ENCODE measurements at regions not wholly inside any gene's neighbourhood (a gene's known extent, or its start where the extent isn't known, plus 50 kb on each side); places are given as distances from the start of the nearest gene placed in this dataset.

DNA sequence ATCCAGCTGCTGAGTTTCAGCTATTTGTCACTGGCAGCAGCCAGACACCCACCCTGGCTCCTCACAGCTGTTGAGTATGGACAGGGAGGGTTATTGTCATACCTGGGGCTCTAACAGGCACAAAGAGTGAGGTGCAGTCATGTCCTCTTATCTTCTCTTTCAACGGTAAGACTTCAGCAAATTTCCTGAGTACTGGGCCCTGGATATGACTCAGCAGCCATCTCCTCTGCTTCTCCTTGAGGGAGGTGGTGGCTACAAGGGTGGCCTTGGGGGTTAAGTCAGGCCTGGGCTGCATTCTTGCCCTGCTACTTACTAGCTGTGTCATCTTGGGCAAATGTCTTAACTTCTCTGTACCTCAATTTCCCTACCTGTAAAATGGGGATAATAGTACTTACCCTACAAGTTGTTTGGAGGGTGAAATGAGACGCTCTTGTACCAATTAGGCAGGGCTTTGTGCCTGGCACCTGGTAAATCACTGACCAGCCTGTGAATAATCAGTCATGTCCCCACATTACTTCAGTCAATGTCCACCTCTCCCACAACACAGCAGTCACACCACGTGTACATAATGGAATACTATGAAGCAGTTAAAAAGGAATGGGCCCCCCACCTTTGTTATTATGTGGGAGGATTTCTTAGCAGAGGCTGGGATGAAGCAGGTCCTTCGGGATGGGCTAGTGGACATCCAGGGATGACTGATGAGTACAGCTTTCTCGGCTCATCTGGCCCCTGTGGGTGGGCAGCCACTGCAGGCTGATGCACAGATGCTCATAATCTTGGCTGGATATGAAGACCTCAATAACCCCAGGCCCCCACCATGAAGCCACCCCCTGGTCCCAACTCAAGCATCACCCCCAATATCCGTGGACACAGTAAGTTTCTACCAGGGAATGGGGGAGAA is 528.8 kb downstream of the SHQ1 start:
- no peaks in the 10 kb centered on the region for H3K36me3 ChIP-seq (replicated peaks in 1 of 2; ENCODE audit: control insufficient read depth in 2 of 2, insufficient read depth in 2 of 2, low read length in 2 of 2)
- H3K18ac ChIP-seq (ENCODE audit: low read length) = no peak overlapping the region
- H2BK5ac ChIP-seq (ENCODE audit: low read length) = no peak overlapping the region
- H2AFZ ChIP-seq (ENCODE audit: low read length) = no peak overlapping the region
- H3K4me2 ChIP-seq (ENCODE audit: insufficient read depth, low read length, poor library complexity, severe bottlenecking) = no peak overlapping the region
- peak overlapping the region; percentile 23 for H3K14ac ChIP-seq (ENCODE audit: low read length)
- H4K8ac ChIP-seq (ENCODE audit: low read depth, low read length) = no peak overlapping the region
- no peaks in the 10 kb centered on the region for H3K79me1 ChIP-seq (ENCODE audit: low read depth, low read length)
- H2BK12ac ChIP-seq (ENCODE audit: low read length) = no peak overlapping the region
- no peak for DNase-seq (ENCODE audit: low spot score)
- H3K4ac ChIP-seq (ENCODE audit: low read length) = no peak overlapping the region
- H2AK5ac ChIP-seq (ENCODE audit: low read depth, low read length) = no peak overlapping the region
- H2BK15ac ChIP-seq (ENCODE audit: low read length) = no peak overlapping the region
- H3K4me1 ChIP-seq (ENCODE audit: control insufficient read depth in 2 of 2, insufficient read depth in 1 of 2, low read depth in 1 of 2, low read length in 2 of 2) = no peaks in the 10 kb centered on the region
- no peak overlapping the region for H3K27ac ChIP-seq (replicated peaks; ENCODE audit: low read length)
- no peak overlapping the region for H3K9ac ChIP-seq (ENCODE audit: low read depth, low read length, poor library complexity)
- no CpG with 5 or more reads among the region's 6 CpGs for WGBS, 2 donors (ENCODE audit: extremely low coverage in 2 of 2, insufficient read length in 2 of 2, insufficient replicate concordance in 1 of 2)
- H3K9me3 ChIP-seq (replicated peaks in 1 of 2; ENCODE audit: control insufficient read depth in 2 of 2, insufficient read depth in 1 of 2, low read depth in 1 of 2, low read length in 2 of 2) = no peaks in the 10 kb centered on the region
- no peak overlapping the region for H4K91ac ChIP-seq (ENCODE audit: low read depth, low read length, poor library complexity)
- no peak overlapping the region for H3K4me3 ChIP-seq (ENCODE audit: low read length in 2 of 2)
- peaks cover 0 to 39% (median 0%) of the 10 kb centered on the region in 3 experiments for H3K27me3 ChIP-seq (ENCODE audit: control insufficient read depth in 3 of 3, insufficient read depth in 3 of 3, low read depth in 1 of 3, low read length in 3 of 3)
- no peak overlapping the region for H3K23ac ChIP-seq (ENCODE audit: low read depth, low read length, poor library complexity)
- no peak overlapping the region for H2BK120ac ChIP-seq (ENCODE audit: low read depth, low read length)

DNA sequence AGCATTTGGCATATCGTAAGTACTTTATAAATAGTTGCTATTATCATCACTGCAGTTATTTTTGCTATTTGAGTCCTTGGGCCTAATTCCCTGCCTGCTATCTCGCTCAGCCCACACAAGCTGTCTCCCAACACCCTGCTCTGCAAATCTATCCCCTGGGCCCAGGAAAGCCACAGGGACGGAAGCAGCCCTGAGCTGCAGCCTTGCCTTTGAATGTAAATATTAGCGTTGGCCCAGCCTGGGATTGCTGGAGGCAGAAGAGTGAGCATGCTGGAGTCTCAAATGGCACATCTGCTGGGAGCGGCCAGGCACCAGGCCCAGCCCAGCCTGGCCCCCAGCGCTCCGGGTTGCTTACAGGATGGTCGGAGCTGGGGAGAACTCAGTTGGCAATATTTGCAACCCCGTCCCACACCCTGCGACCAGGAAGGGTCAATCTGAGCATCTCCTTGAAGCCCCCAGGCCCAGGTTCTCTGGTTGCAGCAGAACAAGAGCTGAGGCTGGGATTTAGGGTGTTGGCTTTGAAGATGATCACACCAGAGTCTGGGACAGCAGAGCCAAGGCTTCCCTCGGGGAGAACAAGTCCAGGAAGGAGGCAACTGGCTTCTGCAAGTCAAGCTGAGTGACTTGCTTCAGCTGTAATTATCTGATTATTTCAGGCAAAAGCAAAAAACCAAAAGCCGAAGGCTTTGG is 529.6 kb downstream of the SHQ1 start:
- peaks cover 0 to 37% (median 0%) of the 10 kb centered on the region in 3 experiments for H3K27me3 ChIP-seq (ENCODE audit: control insufficient read depth in 3 of 3, insufficient read depth in 3 of 3, low read depth in 1 of 3, low read length in 3 of 3)
- H3K4ac ChIP-seq (ENCODE audit: low read length) = no peak overlapping the region

DNA sequence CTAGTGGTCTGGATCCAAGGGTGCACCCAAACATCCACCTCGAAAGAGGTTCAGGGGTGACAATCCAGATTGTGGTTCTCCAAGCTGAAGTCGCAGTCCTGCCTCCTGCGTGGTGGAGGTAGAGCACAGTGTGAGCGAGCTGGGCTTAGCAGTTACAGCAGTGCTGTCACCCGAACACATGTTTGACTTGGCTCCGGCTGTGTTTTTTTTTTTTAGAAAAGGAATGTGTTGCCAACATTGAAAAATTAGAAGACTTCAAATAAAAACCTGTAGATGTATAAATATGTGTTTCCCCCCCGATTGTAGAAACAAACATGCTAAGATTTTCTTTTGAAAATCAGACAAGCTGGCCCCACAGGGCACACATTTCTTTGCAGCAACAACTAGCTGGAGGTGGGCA is 530.8 kb downstream of the SHQ1 start:
- Histone ChIP-seq H4K91ac (ENCODE audit: low read depth, low read length, poor library complexity) (no peak overlapping the region), H3K4ac (ENCODE audit: low read length) (no peak overlapping the region), H3K18ac (ENCODE audit: low read length) (peak overlapping the region; percentile 45), H3K79me1 (ENCODE audit: low read depth, low read length) (no peaks in the 10 kb centered on the region), H2BK15ac (ENCODE audit: low read length) (no peak overlapping the region), H3K14ac (ENCODE audit: low read length) (no peak overlapping the region), H2BK120ac (ENCODE audit: low read depth, low read length) (no peak overlapping the region), H3K27ac (replicated peaks; ENCODE audit: low read length) (no peak overlapping the region), H2AFZ (ENCODE audit: low read length) (no peak overlapping the region), H2BK12ac (ENCODE audit: low read length) (no peak overlapping the region), H3K4me3 (ENCODE audit: low read length in 2 of 2) (no peak overlapping the region), H3K4me2 (ENCODE audit: insufficient read depth, low read length, poor library complexity, severe bottlenecking) (no peak overlapping the region), H3K27me3 (ENCODE audit: control insufficient read depth in 3 of 3, insufficient read depth in 3 of 3, low read depth in 1 of 3, low read length in 3 of 3) (peaks cover 0 to 28% (median 0%) of the 10 kb centered on the region in 3 experiments), H3K9ac (ENCODE audit: low read depth, low read length, poor library complexity) (no peak overlapping the region), H2BK5ac (ENCODE audit: low read length) (no peak overlapping the region), H3K4me1 (ENCODE audit: control insufficient read depth in 2 of 2, insufficient read depth in 1 of 2, low read depth in 1 of 2, low read length in 2 of 2) (no peaks in the 10 kb centered on the region), H3K36me3 (replicated peaks in 1 of 2; ENCODE audit: control insufficient read depth in 2 of 2, insufficient read depth in 2 of 2, low read length in 2 of 2) (no peaks in the 10 kb centered on the region), H3K23ac (ENCODE audit: low read depth, low read length, poor library complexity) (no peak overlapping the region), H2AK5ac (ENCODE audit: low read depth, low read length) (no peak overlapping the region), H3K9me3 (replicated peaks in 1 of 2; ENCODE audit: control insufficient read depth in 2 of 2, insufficient read depth in 1 of 2, low read depth in 1 of 2, low read length in 2 of 2) (no peaks in the 10 kb centered on the region), H4K8ac (ENCODE audit: low read depth, low read length) (no peak overlapping the region)
- no CpG with 5 or more reads among the region's 7 CpGs for WGBS, 2 donors (ENCODE audit: extremely low coverage in 2 of 2, insufficient read length in 2 of 2, insufficient replicate concordance in 1 of 2)
- DNase-seq (ENCODE audit: low spot score) = no peak

More for the DNA sequence above, 529.6 kb downstream of the SHQ1 start:
- Histone ChIP-seq H2BK5ac (ENCODE audit: low read length) (no peak overlapping the region), H3K4me2 (ENCODE audit: insufficient read depth, low read length, poor library complexity, severe bottlenecking) (no peak overlapping the region), H4K8ac (ENCODE audit: low read depth, low read length) (no peak overlapping the region), H3K36me3 (replicated peaks in 1 of 2; ENCODE audit: control insufficient read depth in 2 of 2, insufficient read depth in 2 of 2, low read length in 2 of 2) (no peaks in the 10 kb centered on the region), H3K4me1 (ENCODE audit: control insufficient read depth in 2 of 2, insufficient read depth in 1 of 2, low read depth in 1 of 2, low read length in 2 of 2) (no peaks in the 10 kb centered on the region), H2AK5ac (ENCODE audit: low read depth, low read length) (no peak overlapping the region), H3K79me1 (ENCODE audit: low read depth, low read length) (no peaks in the 10 kb centered on the region), H4K91ac (ENCODE audit: low read depth, low read length, poor library complexity) (no peak overlapping the region), H3K4me3 (ENCODE audit: low read length in 2 of 2) (no peak overlapping the region), H3K27ac (replicated peaks; ENCODE audit: low read length) (no peak overlapping the region), H2BK12ac (ENCODE audit: low read length) (no peak overlapping the region), H3K9me3 (replicated peaks in 1 of 2; ENCODE audit: control insufficient read depth in 2 of 2, insufficient read depth in 1 of 2, low read depth in 1 of 2, low read length in 2 of 2) (no peaks in the 10 kb centered on the region), H2BK15ac (ENCODE audit: low read length) (no peak overlapping the region), H3K9ac (ENCODE audit: low read depth, low read length, poor library complexity) (no peak overlapping the region), H3K23ac (ENCODE audit: low read depth, low read length, poor library complexity) (peak overlapping the region; percentile 32), H2BK120ac (ENCODE audit: low read depth, low read length) (no peak overlapping the region), H3K14ac (ENCODE audit: low read length) (peak overlapping the region; percentile 33), H2AFZ (ENCODE audit: low read length) (no peak overlapping the region), H3K18ac (ENCODE audit: low read length) (peak overlapping the region; percentile 6)
- no CpG with 5 or more reads among the region's 12 CpGs for WGBS, 2 donors (ENCODE audit: extremely low coverage in 2 of 2, insufficient read length in 2 of 2, insufficient replicate concordance in 1 of 2)
- DNase-seq (ENCODE audit: low spot score) = no peak

Measured in neuronal stem cell (in vitro differentiated cells).